Astrocyte (in vitro differentiated cells and primary cell): ENCODE measurements at regions not wholly inside any gene's neighbourhood (a gene's known extent, or its start where the extent isn't known, plus 50 kb on each side); places are given as distances from the start of the nearest gene placed in this dataset.

Source experiments
- EZH2 ChIP-seq: IDR thresholded peaks from 2 replicates; pipeline ENCODE4 v1.6.1; 2012; ENCODE audit warnings: mild to moderate bottlenecking, low read length, inconsistent platforms; ENCODE audit not compliant: insufficient read depth
- TF ChIP-seq, protein P1 (sequence below): IDR thresholded peaks from 2 replicates; pipeline ENCODE4 v1.5.1; 2011; ENCODE audit warnings: low read depth, mild to moderate bottlenecking, inconsistent platforms, low read length, moderate library complexity; ENCODE audit not compliant: insufficient read depth

DNA sequence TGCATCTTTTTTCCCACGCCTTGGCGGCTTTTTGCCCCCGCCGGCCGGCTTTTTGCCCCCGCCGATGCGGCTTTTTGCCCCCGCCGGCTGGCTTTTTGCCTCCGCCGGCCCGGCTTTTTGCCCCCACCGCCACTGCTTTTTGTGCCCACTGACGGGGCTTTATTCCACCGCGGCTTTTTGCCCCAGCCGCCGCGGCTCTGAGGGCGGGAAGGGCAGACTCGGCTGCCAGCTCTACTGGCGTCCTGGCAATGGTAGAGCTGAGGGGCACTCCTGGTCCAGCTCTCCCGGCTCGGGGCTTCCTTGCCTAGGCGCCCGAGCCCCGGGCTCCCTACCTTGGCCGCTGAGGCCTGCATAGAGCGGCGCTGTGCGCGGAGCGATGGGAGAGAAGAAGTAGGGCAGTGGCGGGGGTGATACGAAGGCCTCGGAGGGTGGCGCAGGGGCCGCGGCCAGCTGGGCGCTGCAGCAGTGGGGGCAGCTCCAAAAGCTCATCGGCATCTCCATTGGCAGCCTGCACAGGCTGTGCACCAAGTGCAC lies 591.4 kb downstream of the TP53TG3F start:
- TF ChIP-seq, protein P1, sequence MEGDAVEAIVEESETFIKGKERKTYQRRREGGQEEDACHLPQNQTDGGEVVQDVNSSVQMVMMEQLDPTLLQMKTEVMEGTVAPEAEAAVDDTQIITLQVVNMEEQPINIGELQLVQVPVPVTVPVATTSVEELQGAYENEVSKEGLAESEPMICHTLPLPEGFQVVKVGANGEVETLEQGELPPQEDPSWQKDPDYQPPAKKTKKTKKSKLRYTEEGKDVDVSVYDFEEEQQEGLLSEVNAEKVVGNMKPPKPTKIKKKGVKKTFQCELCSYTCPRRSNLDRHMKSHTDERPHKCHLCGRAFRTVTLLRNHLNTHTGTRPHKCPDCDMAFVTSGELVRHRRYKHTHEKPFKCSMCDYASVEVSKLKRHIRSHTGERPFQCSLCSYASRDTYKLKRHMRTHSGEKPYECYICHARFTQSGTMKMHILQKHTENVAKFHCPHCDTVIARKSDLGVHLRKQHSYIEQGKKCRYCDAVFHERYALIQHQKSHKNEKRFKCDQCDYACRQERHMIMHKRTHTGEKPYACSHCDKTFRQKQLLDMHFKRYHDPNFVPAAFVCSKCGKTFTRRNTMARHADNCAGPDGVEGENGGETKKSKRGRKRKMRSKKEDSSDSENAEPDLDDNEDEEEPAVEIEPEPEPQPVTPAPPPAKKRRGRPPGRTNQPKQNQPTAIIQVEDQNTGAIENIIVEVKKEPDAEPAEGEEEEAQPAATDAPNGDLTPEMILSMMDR, result no peak
- no peak for TF ChIP-seq EZH2
